HEK293T (cell line): ENCODE measurements at regions not wholly inside any gene's neighbourhood (a gene's known extent, or its start where the extent isn't known, plus 50 kb on each side); places are given as distances from the start of the nearest gene placed in this dataset.
"Not testable (repeated sequence)": the region's sequence is repeated elsewhere in the genome, so short reads cannot be mapped to it uniquely, and the experiment has no call there.

Experiments used
- CTCF ChIA-PET: fragments of 350-600 bp; formaldehyde crosslinking; extraction: SDS; loops from one replicate; lab custom pipeline; 2021; ENCODE audit warnings: antibody characterized with exemption, inconsistent platforms; lab: Yijun Ruan, JAX
- POLR2A ChIA-PET: fragments of 350-600 bp; formaldehyde crosslinking; extraction: SDS; loops from one replicate; lab custom pipeline; 2020; ENCODE audit warnings: antibody characterized with exemption, inconsistent platforms; lab: Yijun Ruan, JAX
- DNase-seq: peaks from one replicate; pipeline ENCODE4 v3.0.0; 2012; ENCODE audit warnings: mixed read lengths; ENCODE audit errors: extremely low spot score
- ARNT ChIP-seq: fragments of 450-650 bp; IDR thresholded peaks from 2 replicates; pipeline ENCODE4 v1.6.1; 2017; ENCODE audit warnings: mild to moderate bottlenecking
- BHLHE40 ChIP-seq: fragments of 450-650 bp; IDR thresholded peaks from 2 replicates; pipeline ENCODE4 v1.6.1; 2016; ENCODE audit warnings: mild to moderate bottlenecking, moderate library complexity, borderline replicate concordance
- CTBP1 ChIP-seq: fragments of 450-650 bp; IDR thresholded peaks from 2 replicates; pipeline ENCODE4 v1.6.1; 2016; ENCODE audit warnings: borderline replicate concordance
- ELF4 ChIP-seq: fragments of 450-650 bp; IDR thresholded peaks from 2 replicates; pipeline ENCODE4 v1.6.1; 2017; ENCODE audit warnings: antibody characterized with exemption
- FOXA1 ChIP-seq: fragments of 450-650 bp; IDR thresholded peaks from 2 replicates; pipeline ENCODE4 v1.6.1; 2016; ENCODE audit warnings: mild to moderate bottlenecking
- FOXK2 ChIP-seq: fragments of 450-650 bp; IDR thresholded peaks from 2 replicates; pipeline ENCODE4 v1.6.1; 2016; ENCODE audit warnings: mild to moderate bottlenecking
- FOXM1 ChIP-seq: fragments of 450-650 bp; IDR thresholded peaks from 2 replicates; pipeline ENCODE4 v1.6.1; 2017; ENCODE audit warnings: mild to moderate bottlenecking, borderline replicate concordance
- HDGF ChIP-seq: fragments of 450-650 bp; IDR thresholded peaks from 2 replicates; pipeline ENCODE4 v1.6.1; 2017; ENCODE audit warnings: antibody characterized with exemption, borderline replicate concordance
- L3MBTL2 ChIP-seq: fragments of 450-650 bp; conservative IDR thresholded peaks from 2 replicates; pipeline ENCODE4 v1.6.1; 2016; ENCODE audit warnings: mild to moderate bottlenecking
- LEF1 ChIP-seq: fragments of 450-650 bp; IDR thresholded peaks from 2 replicates; pipeline ENCODE4 v1.6.1; 2017; ENCODE audit warnings: mild to moderate bottlenecking, borderline replicate concordance
- NFRKB ChIP-seq: fragments of 450-650 bp; IDR thresholded peaks from 2 replicates; pipeline ENCODE4 v1.6.1; 2016; ENCODE audit warnings: mild to moderate bottlenecking, moderate library complexity
- SP1 ChIP-seq: fragments of 450-650 bp; IDR thresholded peaks from 2 replicates; pipeline ENCODE4 v1.6.1; 2017
- SUZ12 ChIP-seq: fragments of 450-650 bp; IDR thresholded peaks from 2 replicates; pipeline ENCODE4 v1.6.1; 2016; ENCODE audit warnings: mild to moderate bottlenecking
- TARDBP ChIP-seq: fragments of 450-650 bp; IDR thresholded peaks from 2 replicates; pipeline ENCODE4 v1.6.1; 2016
- ZNF384 ChIP-seq: fragments of 450-650 bp; IDR thresholded peaks from 2 replicates; pipeline ENCODE4 v1.6.1; 2016
- TF ChIP-seq, protein P1 (sequence below): fragments of 450-650 bp; IDR thresholded peaks from 2 replicates; pipeline ENCODE4 v1.6.1; 2016

DNA sequence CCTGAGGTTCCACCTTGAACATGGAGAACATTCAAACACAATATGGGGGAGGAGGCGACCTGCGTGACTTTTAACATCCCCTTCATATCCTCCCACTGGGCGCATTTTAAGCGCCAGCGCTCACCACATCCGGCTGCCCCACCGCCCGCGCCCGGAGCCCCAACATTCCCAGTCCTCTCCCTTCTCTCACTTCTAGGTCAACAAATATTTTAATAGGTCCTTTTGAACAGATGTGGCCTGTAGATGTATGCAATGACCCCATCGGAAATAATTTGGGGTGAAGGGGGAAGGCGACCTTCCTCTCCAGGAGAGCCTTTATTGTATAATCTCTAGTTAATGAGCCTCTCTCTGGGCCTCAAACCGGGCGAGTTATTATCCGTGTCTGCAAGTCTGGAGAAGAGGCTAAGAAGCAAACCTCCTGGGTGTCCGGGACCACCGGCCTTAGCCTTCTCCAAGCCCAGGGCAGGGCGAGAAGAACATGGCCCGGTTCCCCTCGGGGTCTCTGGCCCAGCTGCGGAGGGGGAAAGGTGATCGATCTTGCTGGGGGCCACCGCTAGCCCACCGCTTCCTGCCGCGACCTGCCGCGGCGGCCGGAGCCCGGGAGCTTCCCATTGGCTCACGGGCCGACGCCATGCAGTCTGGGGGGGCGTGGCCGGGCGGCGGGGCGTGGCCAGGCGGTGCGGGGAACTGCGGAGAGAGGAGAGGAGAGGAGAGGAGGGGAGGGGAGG is 83.2 kb upstream of the HMGA2 start:
- POLR2A ChIA-PET = interaction anchor here (0.8 to 1.3 kb wide), 6 partner anchors 9 to 126 kb away, joined by 3 to 7 read pairs (median 4); no protein-coding TSS in a partner anchor
- TF ChIP-seq FOXA1 (no peak), BHLHE40 (no peak), SUZ12 (no peak), ZNF384 (no peak), ARNT (no peak), LEF1 (no peak), TARDBP (no peak), FOXK2 (no peak), FOXM1 (no peak), SP1 (no peak), L3MBTL2 (no peak; the same call in 1 of the 2 replicates), HDGF (no peak), NFRKB (no peak), CTBP1 (no peak), ELF4 (no peak)
- TF ChIP-seq, protein P1, sequence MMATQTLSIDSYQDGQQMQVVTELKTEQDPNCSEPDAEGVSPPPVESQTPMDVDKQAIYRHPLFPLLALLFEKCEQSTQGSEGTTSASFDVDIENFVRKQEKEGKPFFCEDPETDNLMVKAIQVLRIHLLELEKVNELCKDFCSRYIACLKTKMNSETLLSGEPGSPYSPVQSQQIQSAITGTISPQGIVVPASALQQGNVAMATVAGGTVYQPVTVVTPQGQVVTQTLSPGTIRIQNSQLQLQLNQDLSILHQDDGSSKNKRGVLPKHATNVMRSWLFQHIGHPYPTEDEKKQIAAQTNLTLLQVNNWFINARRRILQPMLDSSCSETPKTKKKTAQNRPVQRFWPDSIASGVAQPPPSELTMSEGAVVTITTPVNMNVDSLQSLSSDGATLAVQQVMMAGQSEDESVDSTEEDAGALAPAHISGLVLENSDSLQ = no peak
- CTCF ChIA-PET = no interaction called here
- DNase-seq = peak; percentile 92

GRCh38 chr12:65741656-65742017 is 82.6 kb upstream of the HMGA2 start:
- CTCF ChIA-PET = no interaction called here
- POLR2A ChIA-PET = interaction anchor here (0.8 to 1.3 kb wide), 6 partner anchors 10 to 126 kb away, joined by 3 to 7 read pairs (median 4); no protein-coding TSS in a partner anchor
- TF ChIP-seq SUZ12 = no peak
- no peak for TF ChIP-seq FOXM1
- TF ChIP-seq LEF1 = no peak
- TF ChIP-seq TARDBP = no peak
- no peak for TF ChIP-seq ELF4
- TF ChIP-seq ARNT = no peak
- no peak for TF ChIP-seq NFRKB
- TF ChIP-seq, protein P1 = no peak
- peak; percentile 16 for DNase-seq

- CTCF ChIA-PET = no interaction called here
Observed at GRCh38 chr12:65742018-65743010, 82.0 kb upstream of the HMGA2 start.

GRCh38 chr12:65744236-65744840 is 79.9 kb upstream of the HMGA2 start:
- CTCF ChIA-PET = interaction anchor here (0.6 kb wide), 1 partner anchor 26 kb away, joined by 3 read pairs; no protein-coding TSS in a partner anchor
- POLR2A ChIA-PET, DNase-seq: not testable (repeated sequence)

More at GRCh38 chr12:65742018-65743010, 82.0 kb upstream of the HMGA2 start:
- no peak for DNase-seq
- POLR2A ChIA-PET = interaction anchor here (1.3 kb wide), 1 partner anchor 15 kb away, joined by 7 read pairs; no protein-coding TSS in a partner anchor
- no peak for TF ChIP-seq TARDBP
- no peak for TF ChIP-seq ARNT
- no peak for TF ChIP-seq FOXM1
- no peak for TF ChIP-seq HDGF

GRCh38 chr12:65747338-65747737 is 76.9 kb upstream of the HMGA2 start:
- DNase-seq = no peak
- POLR2A ChIA-PET = no interaction called here
- CTCF ChIA-PET = no interaction called here
- TF ChIP-seq FOXA1 = no peak
- no peak for TF ChIP-seq NFRKB
- TF ChIP-seq ARNT = no peak
- TF ChIP-seq FOXK2 = no peak
- TF ChIP-seq FOXM1 = no peak
- no peak for TF ChIP-seq L3MBTL2
- no peak for TF ChIP-seq HDGF
- TF ChIP-seq TARDBP = no peak
- no peak for TF ChIP-seq CTBP1
- no peak for TF ChIP-seq SP1

DNA sequence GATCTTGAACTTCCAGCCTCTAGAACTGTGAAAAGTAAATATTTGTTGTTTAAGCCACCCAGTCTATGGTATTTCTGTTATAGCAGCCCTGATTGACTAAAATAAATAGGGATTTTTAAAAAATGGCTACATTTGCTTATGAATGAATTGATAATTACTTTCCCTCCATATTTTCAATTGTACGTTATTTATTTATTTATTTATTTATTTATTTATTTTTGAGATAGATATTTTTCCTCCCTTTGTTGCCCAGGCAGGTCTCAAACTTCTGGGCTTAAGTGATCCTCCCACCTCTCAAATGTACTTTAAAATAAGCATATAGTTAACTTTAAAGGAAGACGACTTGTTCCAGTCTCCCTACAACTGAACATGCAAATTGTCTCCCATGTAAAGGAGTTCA is 76.0 kb upstream of the HMGA2 start:
- CTCF ChIA-PET = no interaction called here
- POLR2A ChIA-PET = no interaction called here

More for the DNA sequence above, 76.0 kb upstream of the HMGA2 start:
- DNase-seq = no peak
- TF ChIP-seq ZNF384 = no peak
- no peak for TF ChIP-seq BHLHE40
- no peak for TF ChIP-seq FOXA1
- no peak for TF ChIP-seq ELF4
- no peak for TF ChIP-seq ARNT
- no peak for TF ChIP-seq HDGF
- TF ChIP-seq CTBP1 = no peak
- TF ChIP-seq FOXK2 = no peak
- TF ChIP-seq, protein P1 = no peak
- no peak for TF ChIP-seq SP1
- no peak for TF ChIP-seq L3MBTL2
